GM21723 (cell line): ENCODE measurements at regions not wholly inside any gene's neighbourhood (a gene's known extent, or its start where the extent isn't known, plus 50 kb on each side); places are given as distances from the start of the nearest gene placed in this dataset.
A peak's percentile ranks its signal among the peaks of the same experiment; 100 is the strongest.
"Not testable (repeated sequence)": the region's sequence is repeated elsewhere in the genome, so short reads cannot be mapped to it uniquely, and the experiment has no call there.

Experiments
- ATAC-seq: cut with Tn5 transposase; IDR thresholded peaks from one replicate; pipeline ENCODE4 v1.9.1; 2021; ENCODE audit warnings: mild to moderate bottlenecking, moderate library complexity; ENCODE audit not compliant: unreplicated experiment

- ATAC-seq: no peak
These were observed 71.8 kb downstream of the LARP7 start for GRCh38 chr4:112708772-112709171.

GRCh38 chr4:112714922-112715901 is 78.3 kb downstream of the LARP7 start:
- ATAC-seq: no peak

GRCh38 chr4:112717856-112718255 is 80.9 kb downstream of the LARP7 start:
- ATAC-seq: no peak

GRCh38 chr4:112721627-112722026 is 84.7 kb downstream of the LARP7 start:
- ATAC-seq: no peak

GRCh38 chr4:112726041-112726440 is 89.1 kb downstream of the LARP7 start:
- ATAC-seq: no peak

- not testable (repeated sequence) for ATAC-seq
These were observed 90.8 kb downstream of the LARP7 start for GRCh38 chr4:112727728-112728127.

- no peak for ATAC-seq
These were observed 94.8 kb downstream of the LARP7 start for GRCh38 chr4:112731715-112732114.

GRCh38 chr4:112732142-112732541 is 95.2 kb downstream of the LARP7 start:
- ATAC-seq: no peak

- ATAC-seq: peak; percentile 80
These were observed 98.6 kb downstream of the LARP7 start for GRCh38 chr4:112735474-112735951.

- ATAC-seq: no peak
These were observed 99.8 kb downstream of the LARP7 start for GRCh38 chr4:112736718-112737135.

GRCh38 chr4:112739442-112739841 is 102.5 kb downstream of the LARP7 start:
- no peak for ATAC-seq

GRCh38 chr4:112747036-112747435 is 110.1 kb downstream of the LARP7 start:
- ATAC-seq: no peak

GRCh38 chr4:112748352-112748878 is 111.5 kb downstream of the LARP7 start:
- ATAC-seq: no peak

- ATAC-seq: not testable (repeated sequence)
These were observed 113.8 kb downstream of the LARP7 start for GRCh38 chr4:112750749-112751148.

- no peak for ATAC-seq
These were observed 114.5 kb downstream of the LARP7 start for GRCh38 chr4:112751447-112751846.

- ATAC-seq: no peak
These were observed 115.1 kb downstream of the LARP7 start for GRCh38 chr4:112752061-112752460.

GRCh38 chr4:112752510-112752909 is 115.6 kb downstream of the LARP7 start:
- no peak for ATAC-seq

- ATAC-seq: no peak
These were observed 116.4 kb downstream of the LARP7 start for GRCh38 chr4:112753333-112753732.

- ATAC-seq: no peak
These were observed 122.4 kb downstream of the LARP7 start for GRCh38 chr4:112759313-112759712.

GRCh38 chr4:112765317-112765974 is 128.5 kb downstream of the LARP7 start:
- ATAC-seq: no peak

- ATAC-seq: no peak
These were observed 129.5 kb downstream of the LARP7 start for GRCh38 chr4:112766422-112766821.

GRCh38 chr4:112767386-112767785 is 130.4 kb downstream of the LARP7 start:
- no peak for ATAC-seq
